ENCODE measurements at regions not wholly inside any gene's neighbourhood (a gene's known extent, or its start where the extent isn't known, plus 50 kb on each side); places are given as distances from the start of the nearest gene placed in this dataset.

GRCh38 chr10:132477398-132478340 lies 59.9 kb upstream of the INPP5A start:
- H3K79me2 ChIP-seq (ENCODE audit: control insufficient read depth, insufficient read depth, low read length, unreplicated experiment) = no peaks in the 10 kb centered on the region
- H2AFZ ChIP-seq (ENCODE audit: low read length, unreplicated experiment) = no peak overlapping the region
- H3K27ac ChIP-seq (ENCODE audit: low read depth, low read length) = no peak overlapping the region
- no peak overlapping the region for H3K4me3 ChIP-seq (ENCODE audit: low read depth, low read length)
- peaks cover 11% of the 10 kb centered on the region for H3K4me1 ChIP-seq (ENCODE audit: control insufficient read depth, insufficient read depth, low read length, unreplicated experiment)
- H3K36me3 ChIP-seq (ENCODE audit: insufficient read depth, low read length) = no peaks in the 10 kb centered on the region
- peaks cover 6% of the 10 kb centered on the region; the same call in 1 of the 2 replicates for H3K27me3 ChIP-seq (ENCODE audit: insufficient read depth, low read length)

GRCh38 chr10:132478341-132479023 lies 59.1 kb upstream of the INPP5A start:
- Histone ChIP-seq H3K4me3 (ENCODE audit: low read depth, low read length) (no peak overlapping the region), H2AFZ (ENCODE audit: low read length, unreplicated experiment) (no peak overlapping the region), H3K27ac (ENCODE audit: low read depth, low read length) (no peak overlapping the region), H3K36me3 (ENCODE audit: insufficient read depth, low read length) (no peaks in the 10 kb centered on the region), H3K4me1 (ENCODE audit: control insufficient read depth, insufficient read depth, low read length, unreplicated experiment) (peaks cover 11% of the 10 kb centered on the region), H3K27me3 (ENCODE audit: insufficient read depth, low read length) (peaks cover 6% of the 10 kb centered on the region; the same call in 1 of the 2 replicates), H3K79me2 (ENCODE audit: control insufficient read depth, insufficient read depth, low read length, unreplicated experiment) (no peaks in the 10 kb centered on the region)

GRCh38 chr10:132479024-132479602 lies 58.5 kb upstream of the INPP5A start:
- Histone ChIP-seq H3K27ac (ENCODE audit: low read depth, low read length) (no peak overlapping the region), H3K27me3 (ENCODE audit: insufficient read depth, low read length) (peaks cover 6% of the 10 kb centered on the region; the same call in 1 of the 2 replicates), H2AFZ (ENCODE audit: low read length, unreplicated experiment) (no peak overlapping the region), H3K4me1 (ENCODE audit: control insufficient read depth, insufficient read depth, low read length, unreplicated experiment) (peaks cover 11% of the 10 kb centered on the region), H3K36me3 (ENCODE audit: insufficient read depth, low read length) (no peaks in the 10 kb centered on the region), H3K79me2 (ENCODE audit: control insufficient read depth, insufficient read depth, low read length, unreplicated experiment) (no peaks in the 10 kb centered on the region), H3K4me3 (ENCODE audit: low read depth, low read length) (no peak overlapping the region)

GRCh38 chr10:132479603-132480221 lies 57.9 kb upstream of the INPP5A start:
- no peak overlapping the region for H3K27ac ChIP-seq (ENCODE audit: low read depth, low read length)
- no peak overlapping the region for H2AFZ ChIP-seq (ENCODE audit: low read length, unreplicated experiment)
- H3K27me3 ChIP-seq (ENCODE audit: insufficient read depth, low read length) = peaks cover 6% of the 10 kb centered on the region; the same call in 1 of the 2 replicates
- H3K4me1 ChIP-seq (ENCODE audit: control insufficient read depth, insufficient read depth, low read length, unreplicated experiment) = peaks cover 11% of the 10 kb centered on the region
- H3K36me3 ChIP-seq (ENCODE audit: insufficient read depth, low read length) = no peaks in the 10 kb centered on the region
- H3K79me2 ChIP-seq (ENCODE audit: control insufficient read depth, insufficient read depth, low read length, unreplicated experiment) = no peaks in the 10 kb centered on the region
- no peak overlapping the region for H3K4me3 ChIP-seq (ENCODE audit: low read depth, low read length)

GRCh38 chr10:132480356-132480755 lies 57.2 kb upstream of the INPP5A start:
- Histone ChIP-seq H3K4me1 (ENCODE audit: control insufficient read depth, insufficient read depth, low read length, unreplicated experiment) (peaks cover 11% of the 10 kb centered on the region), H3K79me2 (ENCODE audit: control insufficient read depth, insufficient read depth, low read length, unreplicated experiment) (no peaks in the 10 kb centered on the region), H3K36me3 (ENCODE audit: insufficient read depth, low read length) (no peaks in the 10 kb centered on the region), H2AFZ (ENCODE audit: low read length, unreplicated experiment) (no peak overlapping the region), H3K27me3 (ENCODE audit: insufficient read depth, low read length) (peaks cover 6% of the 10 kb centered on the region; the same call in 1 of the 2 replicates), H3K4me3 (ENCODE audit: low read depth, low read length) (no peak overlapping the region), H3K27ac (ENCODE audit: low read depth, low read length) (no peak overlapping the region)

- no peak overlapping the region for H3K27ac ChIP-seq (ENCODE audit: low read depth, low read length)
- H3K4me1 ChIP-seq (ENCODE audit: control insufficient read depth, insufficient read depth, low read length, unreplicated experiment) = peaks cover 11% of the 10 kb centered on the region
- H2AFZ ChIP-seq (ENCODE audit: low read length, unreplicated experiment) = no peak overlapping the region
- no peak overlapping the region; the same call in 1 of the 2 replicates for H3K4me3 ChIP-seq (ENCODE audit: low read depth, low read length)
- H3K27me3 ChIP-seq (ENCODE audit: insufficient read depth, low read length) = no peaks in the 10 kb centered on the region
- H3K36me3 ChIP-seq (ENCODE audit: insufficient read depth, low read length) = no peaks in the 10 kb centered on the region
- H3K79me2 ChIP-seq (ENCODE audit: control insufficient read depth, insufficient read depth, low read length, unreplicated experiment) = no peaks in the 10 kb centered on the region
These were observed 55.9 kb upstream of the INPP5A start for GRCh38 chr10:132481690-132482089.

GRCh38 chr10:132482090-132482800 lies 55.3 kb upstream of the INPP5A start:
- H3K36me3 ChIP-seq (ENCODE audit: insufficient read depth, low read length) = no peaks in the 10 kb centered on the region
- H3K4me3 ChIP-seq (ENCODE audit: low read depth, low read length) = peak overlapping the region; percentile 53
- peak overlapping the region; percentile 93 for H2AFZ ChIP-seq (ENCODE audit: low read length, unreplicated experiment)
- peak overlapping the region; percentile 44 for H3K27ac ChIP-seq (ENCODE audit: low read depth, low read length)
- peaks cover 11% of the 10 kb centered on the region for H3K4me1 ChIP-seq (ENCODE audit: control insufficient read depth, insufficient read depth, low read length, unreplicated experiment)
- H3K79me2 ChIP-seq (ENCODE audit: control insufficient read depth, insufficient read depth, low read length, unreplicated experiment) = no peaks in the 10 kb centered on the region
- H3K27me3 ChIP-seq (ENCODE audit: insufficient read depth, low read length) = no peaks in the 10 kb centered on the region

- Histone ChIP-seq H3K27ac (ENCODE audit: low read depth, low read length) (no peak overlapping the region), H3K4me1 (ENCODE audit: control insufficient read depth, insufficient read depth, low read length, unreplicated experiment) (peaks cover 11% of the 10 kb centered on the region), H3K4me3 (ENCODE audit: low read depth, low read length) (no peak overlapping the region), H2AFZ (ENCODE audit: low read length, unreplicated experiment) (no peak overlapping the region), H3K36me3 (ENCODE audit: insufficient read depth, low read length) (no peaks in the 10 kb centered on the region), H3K27me3 (ENCODE audit: insufficient read depth, low read length) (no peaks in the 10 kb centered on the region), H3K79me2 (ENCODE audit: control insufficient read depth, insufficient read depth, low read length, unreplicated experiment) (no peaks in the 10 kb centered on the region)
These were observed 54.2 kb upstream of the INPP5A start for GRCh38 chr10:132483394-132483793.

GRCh38 chr10:132484922-132485321 lies 52.7 kb upstream of the INPP5A start:
- Histone ChIP-seq H2AFZ (ENCODE audit: low read length, unreplicated experiment) (no peak overlapping the region), H3K79me2 (ENCODE audit: control insufficient read depth, insufficient read depth, low read length, unreplicated experiment) (no peaks in the 10 kb centered on the region), H3K27me3 (ENCODE audit: insufficient read depth, low read length) (no peaks in the 10 kb centered on the region)

GRCh38 chr10:132485391-132485790 lies 52.2 kb upstream of the INPP5A start:
- H3K4me1 ChIP-seq (ENCODE audit: control insufficient read depth, insufficient read depth, low read length, unreplicated experiment) = peaks cover 11% of the 10 kb centered on the region
- H3K27me3 ChIP-seq (ENCODE audit: insufficient read depth, low read length) = no peaks in the 10 kb centered on the region
- no peaks in the 10 kb centered on the region for H3K36me3 ChIP-seq (ENCODE audit: insufficient read depth, low read length)
- H2AFZ ChIP-seq (ENCODE audit: low read length, unreplicated experiment) = no peak overlapping the region
- no peaks in the 10 kb centered on the region for H3K79me2 ChIP-seq (ENCODE audit: control insufficient read depth, insufficient read depth, low read length, unreplicated experiment)
- H3K27ac ChIP-seq (ENCODE audit: low read depth, low read length) = no peak overlapping the region
- no peak overlapping the region for H3K4me3 ChIP-seq (ENCODE audit: low read depth, low read length)

More at GRCh38 chr10:132484922-132485321, 52.7 kb upstream of the INPP5A start:
- H3K4me3 ChIP-seq (ENCODE audit: low read depth, low read length) = no peak overlapping the region
- H3K27ac ChIP-seq (ENCODE audit: low read depth, low read length) = no peak overlapping the region
- H3K36me3 ChIP-seq (ENCODE audit: insufficient read depth, low read length) = no peaks in the 10 kb centered on the region
- peaks cover 11% of the 10 kb centered on the region for H3K4me1 ChIP-seq (ENCODE audit: control insufficient read depth, insufficient read depth, low read length, unreplicated experiment)
